DMS79 (cell line): ENCODE measurements at regions not wholly inside any gene's neighbourhood (a gene's known extent, or its start where the extent isn't known, plus 50 kb on each side); places are given as distances from the start of the nearest gene placed in this dataset.

ENCODE experiments used
- DNase-seq: peaks from one replicate; lab custom pipeline; 2025; lab: John Stamatoyannopoulos, UW

- no peak for DNase-seq
Observed at GRCh38 chr13:79267560-79267959, 138.5 kb downstream of the RBM26 start.

- DNase-seq = no peak
Observed at GRCh38 chr13:79258489-79258888, 147.6 kb downstream of the RBM26 start.

GRCh38 chr13:79246578-79246949, 159.5 kb downstream of the RBM26 start:
- peak; percentile 19 for DNase-seq

- no peak for DNase-seq
Observed at GRCh38 chr13:79245937-79246577, 160.0 kb downstream of the RBM26 start.

GRCh38 chr13:79241697-79242096, 164.4 kb downstream of the RBM26 start:
- no peak for DNase-seq

- no peak for DNase-seq
Observed at GRCh38 chr13:79237981-79238380, 168.1 kb downstream of the RBM26 start.

- DNase-seq = no peak
Observed at GRCh38 chr13:79231887-79232286, 174.2 kb downstream of the RBM26 start.

- no peak for DNase-seq
Observed at GRCh38 chr13:79229761-79230160, 176.3 kb downstream of the RBM26 start.

GRCh38 chr13:79228972-79229371, 177.1 kb downstream of the RBM26 start:
- DNase-seq = no peak

GRCh38 chr13:79227418-79227817, 178.6 kb downstream of the RBM26 start:
- no peak for DNase-seq

GRCh38 chr13:79226938-79227337, 179.1 kb downstream of the RBM26 start:
- DNase-seq = no peak

GRCh38 chr13:79226250-79226649, 179.8 kb downstream of the RBM26 start:
- DNase-seq = no peak

GRCh38 chr13:79225487-79226232, 180.4 kb downstream of the RBM26 start:
- DNase-seq = no peak

- DNase-seq = no peak
Observed at GRCh38 chr13:79222427-79223205, 183.4 kb downstream of the RBM26 start.

GRCh38 chr13:79212064-79212619, 193.9 kb downstream of the RBM26 start:
- no peak for DNase-seq

GRCh38 chr13:79211377-79211776, 194.7 kb downstream of the RBM26 start:
- no peak for DNase-seq

GRCh38 chr13:79197933-79198332, 208.1 kb downstream of the RBM26 start:
- no peak for DNase-seq

- no peak for DNase-seq
Observed at GRCh38 chr13:79196843-79197242, 209.2 kb downstream of the RBM26 start.

GRCh38 chr13:79196366-79196765, 209.7 kb downstream of the RBM26 start:
- no peak for DNase-seq

GRCh38 chr13:79194727-79195126, 211.3 kb downstream of the RBM26 start:
- no peak for DNase-seq

- DNase-seq = no peak
Observed at GRCh38 chr13:79194272-79194671, 211.8 kb downstream of the RBM26 start.

- no peak for DNase-seq
Observed at GRCh38 chr13:79191501-79191900, 214.6 kb downstream of the RBM26 start.

GRCh38 chr13:79190932-79191331, 215.1 kb downstream of the RBM26 start:
- no peak for DNase-seq
